Globus pallidus (tissue), 1 donor: ENCODE measurements at regions not wholly inside any gene's neighbourhood (a gene's known extent, or its start where the extent isn't known, plus 50 kb on each side); places are given as distances from the start of the nearest gene placed in this dataset.
"Not testable (repeated sequence)": the region's sequence is repeated elsewhere in the genome, so short reads cannot be mapped to it uniquely, and the experiment has no call there.

Source experiments
- DNase-seq: peaks from one replicate; pipeline ENCODE4 v3.0.0-alpha.2; 2015; ENCODE audit warnings: low spot score

DNA sequence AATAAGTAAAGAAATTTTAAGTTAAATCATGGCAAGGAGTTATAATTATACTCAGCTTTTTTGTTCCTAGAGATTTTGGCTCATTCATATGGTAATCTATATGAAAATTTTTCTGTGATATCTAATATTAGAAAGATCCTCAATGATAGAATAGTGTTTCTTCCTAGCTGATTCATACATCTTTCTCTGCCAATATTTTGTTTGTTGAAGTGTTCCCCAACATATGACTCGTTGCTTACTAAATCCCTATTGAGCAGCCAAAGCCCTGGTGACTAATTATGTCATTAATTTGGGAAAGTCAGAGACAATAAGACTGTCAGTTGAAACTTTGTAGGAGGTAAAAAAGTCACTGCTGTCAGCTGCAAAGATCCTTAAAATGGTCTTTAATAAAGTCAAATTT is 1348.5 kb upstream of the CDH18 start:
- DNase-seq, result not testable (repeated sequence)

DNA sequence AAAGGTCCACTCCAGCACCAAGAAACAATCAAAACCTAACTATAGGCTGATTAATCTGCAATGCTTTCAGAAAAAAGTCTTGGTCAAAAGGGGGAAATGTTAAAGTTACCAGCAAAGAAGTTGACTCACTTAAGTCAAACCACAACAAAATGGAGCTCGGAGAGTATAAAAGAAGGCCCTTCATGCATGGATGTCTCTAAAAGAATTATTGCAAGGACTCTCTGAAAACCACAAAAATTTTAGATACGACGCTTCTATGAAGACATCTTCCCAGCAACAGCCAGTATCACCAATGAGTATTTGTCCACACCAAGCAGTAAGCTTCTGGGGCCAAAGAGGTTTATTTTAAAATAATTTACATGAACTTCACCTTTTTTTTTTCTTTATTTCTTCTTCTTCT is 1327.4 kb upstream of the CDH18 start:
- not testable (repeated sequence) for DNase-seq

DNA sequence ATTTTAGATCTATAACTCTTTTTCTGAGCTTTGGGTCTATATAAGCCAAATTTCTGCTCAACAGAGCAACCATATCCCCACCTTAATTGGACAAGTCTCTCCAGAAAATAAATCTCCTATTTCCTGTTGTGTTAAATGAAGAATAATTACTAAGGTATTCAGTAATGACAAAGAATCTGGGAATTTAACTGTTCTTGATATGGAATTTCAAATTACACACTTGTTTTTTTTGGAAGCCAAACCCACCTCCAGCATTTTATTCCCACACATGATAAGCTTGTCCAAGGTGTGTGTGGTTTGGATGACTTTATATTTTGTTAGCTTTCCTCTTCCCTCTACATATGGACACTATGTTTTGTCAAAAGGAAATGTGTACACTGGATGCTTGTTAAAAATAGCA is 1313.2 kb upstream of the CDH18 start:
- DNase-seq, result not testable (repeated sequence)

DNA sequence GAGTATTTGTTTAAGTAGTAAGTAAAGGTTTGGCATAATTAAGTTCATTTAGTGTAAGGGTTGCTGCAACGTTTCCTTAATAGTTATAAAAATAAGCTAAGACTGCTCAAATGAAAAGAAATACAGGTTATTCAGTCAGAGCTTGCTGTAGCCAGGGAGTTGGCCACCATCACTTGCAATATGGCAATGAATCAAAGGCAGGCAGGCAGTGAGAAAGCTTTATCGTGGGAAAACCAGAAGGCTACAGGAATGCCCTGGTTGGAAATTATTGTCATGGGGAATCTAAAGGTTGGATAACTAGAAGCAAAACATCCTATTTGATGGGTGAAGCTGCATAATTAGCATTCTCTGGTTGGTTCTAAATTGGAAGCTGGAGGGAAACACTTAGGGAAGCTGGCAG is 1286.4 kb upstream of the CDH18 start:
- not testable (repeated sequence) for DNase-seq

DNA sequence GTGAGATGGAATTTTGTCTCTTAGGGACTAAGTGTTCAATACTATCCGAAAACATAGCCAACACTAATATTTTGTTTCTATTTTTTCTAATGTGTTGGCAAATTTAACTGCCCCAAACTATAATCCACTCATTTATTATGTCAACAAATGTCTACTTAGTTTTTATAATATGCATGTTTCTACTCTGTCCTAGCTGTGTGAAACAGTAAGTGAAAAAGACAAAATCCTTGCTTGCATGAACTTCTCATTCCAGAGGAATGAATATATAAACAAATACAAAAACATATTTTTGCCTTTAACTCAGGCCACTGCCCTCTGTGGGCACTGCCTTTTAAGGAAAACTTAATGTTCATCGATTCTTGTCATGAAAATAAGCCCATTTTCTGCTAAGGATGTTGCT is 1275.4 kb upstream of the CDH18 start:
- DNase-seq, result no peak

DNA sequence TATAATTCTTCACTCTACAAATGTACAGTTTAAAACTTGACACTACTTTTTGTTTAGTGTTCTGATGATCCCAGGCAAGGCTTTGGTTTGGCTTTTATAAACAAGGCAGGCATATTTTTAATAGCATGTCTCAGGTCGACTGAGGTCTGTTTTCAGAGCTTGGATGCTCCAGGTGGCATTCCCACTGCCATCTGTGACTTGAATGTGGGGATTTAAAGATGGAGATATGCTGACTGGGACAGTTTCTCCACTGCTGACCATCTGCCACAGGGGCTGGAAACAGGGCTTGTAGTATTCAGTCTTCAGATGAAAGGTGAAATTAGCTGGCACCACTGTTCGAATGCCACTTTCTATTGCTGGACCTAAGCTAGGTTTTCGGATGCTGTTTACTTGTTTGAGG is 1266.2 kb upstream of the CDH18 start:
- DNase-seq, result no peak

DNA sequence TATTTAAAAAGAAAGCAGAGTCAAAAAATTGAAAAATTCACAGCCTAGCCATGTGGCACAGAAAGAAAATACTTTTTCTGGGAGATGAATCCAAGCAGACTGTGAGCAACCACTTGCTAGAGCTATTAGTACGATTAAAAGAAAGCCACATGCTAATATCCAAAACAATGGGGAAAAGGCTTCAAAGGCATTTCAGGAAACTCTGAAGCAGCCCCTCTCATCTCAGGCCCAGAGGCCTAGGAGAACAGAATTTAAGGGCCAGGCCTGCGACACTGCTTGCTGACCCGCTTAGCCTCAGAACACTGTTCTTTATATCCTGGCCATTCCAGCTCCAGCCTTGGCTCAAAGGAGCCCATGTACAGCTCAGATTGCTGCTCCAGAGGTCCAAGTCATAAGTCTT is 1257.0 kb upstream of the CDH18 start:
- no peak for DNase-seq

DNA sequence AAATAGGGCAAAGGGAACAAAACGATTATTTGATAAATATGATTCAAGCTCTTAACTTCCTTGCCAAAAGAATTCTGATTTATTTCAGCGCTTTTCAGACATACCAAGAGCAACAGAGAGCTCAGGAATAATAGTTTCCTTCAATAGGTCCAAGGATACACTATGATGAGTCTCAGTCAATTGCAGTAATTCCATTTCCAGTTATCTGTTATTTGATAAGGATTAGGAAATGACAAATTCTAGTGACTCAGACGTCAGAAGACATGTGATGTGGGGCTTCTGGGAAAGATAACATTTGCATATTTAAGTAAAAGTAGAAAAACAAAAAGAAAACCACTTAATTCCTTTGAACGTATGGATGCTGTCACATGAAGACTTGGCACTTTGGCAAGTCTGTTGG is 1250.8 kb upstream of the CDH18 start:
- DNase-seq, result no peak

DNA sequence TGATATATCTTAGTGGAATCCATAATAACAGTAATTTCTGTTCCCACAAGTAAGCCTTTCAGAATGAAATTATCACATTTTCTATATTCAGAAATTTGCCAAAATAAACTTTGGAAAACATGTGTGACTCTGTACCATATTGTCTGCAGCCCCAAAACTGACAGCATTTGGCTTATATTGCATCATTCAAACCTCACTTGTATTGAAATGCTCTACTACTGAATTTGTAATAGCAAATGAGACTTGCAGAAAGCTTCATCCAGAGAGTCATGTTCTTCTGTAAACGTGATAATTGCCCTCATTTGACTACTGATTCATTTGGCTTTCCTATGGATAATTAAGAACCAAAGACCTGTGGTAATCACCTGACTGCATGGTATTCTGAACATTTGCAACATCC is 1249.5 kb upstream of the CDH18 start:
- no peak for DNase-seq

DNA sequence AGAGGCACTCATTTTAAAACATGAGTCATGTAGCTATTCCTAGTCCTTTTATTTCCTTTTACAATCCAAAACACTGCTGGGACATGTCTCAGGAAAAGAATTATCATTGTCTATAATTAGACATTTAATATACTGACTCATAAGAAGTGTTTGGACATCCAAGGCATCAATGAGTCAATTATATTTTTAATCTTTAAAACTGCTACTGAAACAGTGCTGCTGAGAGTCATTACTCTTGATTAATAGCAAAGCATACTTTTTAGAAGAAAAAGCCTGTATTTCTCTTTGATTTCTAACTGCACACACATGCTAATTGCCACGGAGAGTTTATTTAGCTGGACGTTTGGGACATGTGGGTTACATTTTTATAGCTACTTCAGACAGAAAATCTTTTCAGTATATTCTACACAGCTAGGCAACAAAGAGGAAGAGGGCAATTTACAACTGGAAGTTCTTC is 1249.0 kb upstream of the CDH18 start:
- no peak for DNase-seq

DNA sequence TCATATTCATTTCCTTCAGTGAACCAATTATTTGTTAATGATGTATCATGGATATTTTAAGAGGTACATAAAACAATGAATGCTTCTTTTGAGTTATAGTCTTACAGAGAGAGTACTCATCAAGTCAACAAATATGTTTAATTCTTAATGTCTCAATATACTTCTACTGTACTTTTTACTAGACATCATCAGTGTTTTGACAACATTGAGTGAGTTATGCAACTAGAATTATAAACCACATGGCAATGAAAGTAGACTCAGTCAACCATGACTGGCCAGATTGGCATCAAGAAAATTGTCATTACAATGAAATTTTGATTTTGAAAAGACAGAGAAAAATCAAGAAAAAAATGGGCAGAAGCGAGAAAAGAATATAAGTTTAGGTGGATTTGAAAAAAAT is 1248.1 kb upstream of the CDH18 start:
- no peak for DNase-seq

DNA sequence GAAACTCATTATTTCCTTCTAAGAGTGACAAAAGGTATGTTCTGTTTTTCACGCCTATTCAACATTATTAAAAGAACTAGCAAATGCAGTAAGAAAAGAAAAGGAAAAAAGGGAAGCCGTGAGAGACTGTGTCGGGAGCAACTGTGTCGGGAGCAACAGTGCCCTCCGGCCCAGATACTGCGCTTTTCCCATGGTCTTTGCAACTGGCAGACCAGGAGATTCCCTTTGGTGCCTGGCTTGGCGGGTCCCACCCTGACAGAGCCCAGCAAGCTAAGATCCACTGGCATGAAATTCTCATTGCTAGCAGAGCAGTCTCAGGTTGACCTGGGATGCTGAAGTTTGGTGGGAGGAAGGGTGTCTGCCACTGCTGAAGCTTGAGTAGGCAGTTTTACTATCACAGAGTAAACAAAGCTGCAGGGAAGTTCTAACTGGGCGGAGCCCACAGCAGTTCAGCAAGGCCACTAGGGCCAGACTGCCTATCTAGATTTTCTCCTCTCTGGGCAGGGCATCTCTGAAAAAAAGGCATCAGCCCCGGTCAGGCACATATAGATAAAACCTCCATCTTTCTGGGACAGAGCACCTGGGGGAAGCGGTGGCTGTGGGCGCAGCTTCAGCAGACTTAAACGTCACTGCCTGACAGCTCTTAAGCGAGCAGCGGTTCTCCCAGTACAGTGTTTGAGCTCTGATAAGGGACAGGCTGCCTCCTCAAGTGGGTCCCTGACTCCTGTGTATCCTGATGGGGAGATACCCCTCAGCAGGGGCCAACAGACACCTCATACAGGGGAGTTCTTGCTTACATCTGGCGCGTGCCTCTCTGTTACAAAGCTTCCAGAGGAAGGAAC is 1237.4 kb upstream of the CDH18 start:
- DNase-seq, result no peak

DNA sequence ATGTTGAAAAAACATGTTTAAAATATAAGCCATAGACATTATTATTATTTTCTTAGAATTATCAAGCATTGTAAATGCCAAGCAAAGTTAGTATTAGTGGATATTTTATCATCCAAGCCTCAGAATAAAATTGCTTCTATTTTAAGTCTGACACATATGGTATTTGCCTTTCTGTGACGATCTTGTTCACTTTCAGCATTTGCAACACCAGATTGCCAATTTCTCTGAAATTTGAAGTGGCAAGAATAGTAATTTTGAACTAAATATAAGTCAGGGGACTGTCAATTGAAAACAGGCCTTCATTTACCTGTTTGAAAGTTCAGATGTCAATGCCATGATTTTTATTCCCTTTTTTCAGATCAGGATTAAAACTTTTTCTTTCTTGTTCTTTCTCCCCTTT is 1233.6 kb upstream of the CDH18 start:
- no peak for DNase-seq

DNA sequence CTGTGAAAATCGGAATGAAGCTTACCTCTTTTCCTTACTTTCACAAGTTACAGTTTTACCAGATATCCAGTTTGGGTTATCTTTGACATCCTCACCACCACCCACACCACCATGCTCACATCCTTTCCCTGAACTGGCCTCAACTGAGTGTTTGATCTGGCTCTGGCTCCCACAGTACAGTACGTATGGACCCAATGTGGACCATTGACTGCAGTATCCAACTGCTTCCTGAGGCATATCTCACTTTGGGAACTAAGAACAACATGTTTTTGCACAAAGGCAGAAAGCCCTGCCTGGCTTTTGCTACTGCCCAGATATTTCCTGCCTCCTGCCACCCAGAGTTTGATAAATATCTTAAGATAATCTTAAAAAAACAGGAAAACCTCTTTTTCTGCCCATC is 1232.0 kb upstream of the CDH18 start:
- DNase-seq, result no peak

DNA sequence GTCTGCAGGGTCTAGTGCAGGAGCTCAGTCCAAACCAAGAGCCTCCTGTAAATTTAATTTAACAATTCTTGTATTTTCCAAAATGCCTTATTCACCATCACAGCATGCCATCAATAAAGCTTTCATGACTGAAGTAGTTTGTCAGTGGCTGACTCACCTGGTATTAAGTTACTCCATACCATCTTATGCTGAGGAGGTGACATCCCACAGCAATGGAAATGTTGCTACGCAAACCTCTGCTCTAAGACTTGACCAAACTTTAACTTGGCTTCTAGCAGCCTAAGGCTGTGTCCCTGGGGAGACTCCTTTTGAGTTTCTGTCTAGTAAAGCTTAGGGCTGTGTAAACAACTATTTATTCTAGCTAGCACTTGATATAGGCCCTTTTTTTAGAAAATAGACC is 1231.3 kb upstream of the CDH18 start:
- no peak for DNase-seq

DNA sequence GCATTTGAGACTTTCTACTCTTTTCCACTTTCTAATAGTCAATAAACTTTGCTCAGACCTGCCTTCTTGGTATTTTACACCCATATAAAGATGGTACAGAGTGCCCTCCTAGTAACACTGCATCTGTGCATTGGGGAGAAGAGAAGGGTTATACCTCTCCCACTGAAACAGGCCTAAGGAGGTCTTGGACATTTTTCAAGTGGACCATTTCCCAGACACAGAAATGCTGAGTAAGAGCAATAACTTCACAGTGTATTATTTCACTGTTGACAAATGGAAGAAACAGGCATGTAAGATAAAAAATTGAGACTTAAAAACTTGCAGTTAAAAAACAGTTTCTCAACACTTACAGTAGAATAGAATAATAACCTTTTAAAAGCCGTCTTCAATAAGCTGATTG is 1224.0 kb upstream of the CDH18 start:
- no peak for DNase-seq

DNA sequence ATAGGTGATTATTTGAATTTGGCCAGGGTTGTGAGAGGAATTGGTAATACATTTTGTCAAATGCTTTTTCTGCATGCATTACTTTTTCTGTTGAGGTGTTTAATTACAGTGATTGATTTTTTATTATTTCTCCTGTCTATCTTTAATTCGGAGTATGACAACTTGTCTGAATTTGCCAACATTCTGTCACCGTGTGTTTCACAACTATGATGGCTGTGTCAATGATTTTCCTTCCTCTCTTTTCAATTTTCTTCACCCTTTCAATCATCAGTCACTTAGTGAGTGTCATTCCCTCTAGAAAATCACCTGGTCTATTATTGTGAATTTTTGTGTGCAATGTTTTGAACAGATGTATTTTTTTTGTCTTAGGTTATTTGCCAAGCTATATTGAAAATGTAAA is 1221.4 kb upstream of the CDH18 start:
- DNase-seq, result no peak

DNA sequence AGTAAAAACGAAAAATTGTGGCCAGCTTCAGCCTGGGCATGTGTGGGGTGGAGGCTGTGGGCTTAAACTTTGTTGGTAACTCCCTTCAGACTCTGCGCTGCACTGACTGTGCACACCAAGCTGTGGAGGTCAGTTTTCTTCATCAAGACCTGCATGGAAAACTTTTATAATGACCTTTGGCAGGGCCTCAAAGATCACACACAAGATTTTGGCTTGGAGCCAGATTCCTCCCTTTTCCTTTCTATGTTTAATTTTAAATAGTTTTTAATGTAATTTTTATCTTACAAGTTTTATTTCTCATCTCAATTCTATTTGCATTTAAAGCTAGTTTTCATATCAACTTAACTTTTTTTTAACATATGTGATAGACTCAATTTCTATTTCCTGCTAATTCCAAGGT is 1211.1 kb upstream of the CDH18 start:
- DNase-seq, result no peak

DNA sequence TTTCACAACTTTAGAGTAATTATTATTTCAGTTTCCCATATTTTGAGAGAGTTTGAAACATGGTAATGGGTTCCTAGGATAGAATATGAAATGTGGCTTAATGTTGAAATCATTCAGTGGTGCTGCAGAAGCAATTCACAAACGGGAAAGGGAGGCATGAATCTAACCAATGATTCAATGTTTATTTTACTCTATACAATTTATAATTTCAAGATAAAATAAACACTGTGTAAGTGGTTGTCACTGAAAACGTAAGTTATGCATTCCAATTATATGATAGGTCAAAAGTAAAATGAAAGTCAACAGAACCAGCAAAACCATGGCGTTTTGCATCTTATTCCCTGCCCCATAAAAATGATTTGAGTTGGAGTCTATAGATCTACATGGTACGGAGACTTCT is 1207.1 kb upstream of the CDH18 start:
- DNase-seq, result no peak

DNA sequence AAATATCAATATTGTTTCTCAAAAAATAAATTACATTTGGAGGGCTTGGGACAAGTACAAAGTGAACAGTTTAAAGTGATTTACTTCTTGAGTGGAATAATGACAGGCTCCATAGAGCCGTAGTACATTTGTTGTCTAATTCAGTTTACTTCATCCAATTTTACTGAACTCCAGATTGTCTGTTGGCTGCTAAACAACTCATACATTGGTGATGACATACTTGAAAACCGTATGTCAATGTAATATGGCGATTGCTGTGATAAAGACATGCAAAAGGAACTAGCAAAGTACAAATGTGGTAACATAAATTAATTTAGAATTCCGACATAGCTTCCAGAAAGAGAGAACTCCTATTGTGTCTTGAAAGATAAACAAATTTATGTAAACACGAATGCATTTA is 1197.5 kb upstream of the CDH18 start:
- DNase-seq, result no peak

DNA sequence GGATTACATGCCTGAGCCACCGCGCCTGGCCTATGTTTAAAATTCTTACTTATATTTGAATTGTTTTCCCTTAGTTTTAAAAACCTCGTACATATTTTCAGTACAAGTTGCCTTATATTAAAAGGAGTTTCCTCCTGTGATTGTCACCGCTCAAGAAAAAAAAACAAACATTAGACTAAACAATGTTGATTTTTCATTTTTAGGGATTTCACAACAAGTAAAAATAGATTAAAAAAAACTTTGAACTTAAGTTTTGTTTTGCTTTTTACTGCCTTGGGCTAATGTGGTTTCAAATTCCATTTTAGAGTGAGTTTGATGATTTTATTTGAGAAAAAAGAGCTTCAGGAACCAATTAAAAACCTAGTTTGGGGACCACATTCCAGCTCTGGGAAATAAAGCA is 1196.6 kb upstream of the CDH18 start:
- DNase-seq, result no peak

DNA sequence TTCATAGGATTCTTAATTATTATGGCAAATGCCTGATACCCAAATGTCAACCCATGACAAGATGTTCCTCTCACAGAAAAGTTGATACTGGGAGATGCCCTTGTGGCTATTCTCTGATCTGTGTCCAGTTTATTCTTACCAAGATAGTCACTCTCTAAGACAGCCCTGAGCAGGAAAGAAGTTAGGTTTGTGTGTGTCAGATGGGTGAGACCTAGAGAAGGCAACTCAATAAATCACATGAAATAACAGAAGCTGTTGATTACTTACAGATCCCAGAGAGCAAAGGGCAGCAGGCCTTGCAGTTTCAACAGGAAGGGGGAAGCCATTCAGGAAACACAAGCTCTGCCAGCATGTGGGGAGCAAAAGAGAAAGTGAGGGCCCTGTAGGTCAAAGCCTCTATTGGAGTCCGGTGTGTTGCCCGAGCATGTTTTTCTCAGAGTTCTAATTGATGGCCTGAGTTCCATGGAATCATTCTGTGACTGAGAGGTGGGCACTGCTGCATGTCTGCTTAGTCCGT is 1193.7 kb upstream of the CDH18 start:
- no peak for DNase-seq

DNA sequence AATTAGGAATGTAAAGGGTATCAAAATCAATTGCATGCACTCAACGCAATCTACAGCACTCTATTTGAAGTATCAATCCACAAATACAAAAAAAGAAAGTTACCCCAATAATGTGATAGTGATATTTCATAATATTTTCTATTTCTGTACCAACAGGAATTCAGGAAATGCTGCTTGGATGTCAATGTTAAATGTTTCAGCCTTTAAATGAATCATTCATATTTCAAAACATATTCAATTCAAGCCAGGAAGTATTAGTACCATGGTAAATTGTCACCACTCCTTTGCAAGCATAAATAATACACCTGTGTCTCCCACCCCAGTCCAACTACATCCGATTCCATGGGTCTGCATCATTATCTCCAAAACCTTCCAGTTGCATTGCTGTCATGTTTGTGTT is 1185.5 kb upstream of the CDH18 start:
- DNase-seq, result no peak

DNA sequence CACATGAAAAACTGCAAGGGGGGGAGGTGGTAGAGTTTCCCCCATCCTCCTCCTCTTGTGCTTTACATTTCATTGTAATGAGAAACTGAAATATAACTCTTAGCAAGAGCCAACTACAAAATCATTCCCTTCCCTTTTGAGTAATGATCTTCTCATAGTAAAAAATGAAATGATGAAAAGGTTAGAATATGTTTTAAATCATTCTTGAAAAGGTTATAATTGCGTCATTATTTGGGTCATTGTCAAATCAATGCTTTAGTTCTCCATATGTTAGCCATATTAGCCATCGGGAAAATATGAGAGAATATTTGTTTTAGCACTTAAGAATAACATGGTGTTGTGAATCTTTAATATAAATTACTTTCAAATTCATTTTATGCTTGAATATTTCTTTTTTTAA is 1185.0 kb upstream of the CDH18 start:
- DNase-seq, result no peak
